ENCODE measurements at regions not wholly inside any gene's neighbourhood (a gene's known extent, or its start where the extent isn't known, plus 50 kb on each side); places are given as distances from the start of the nearest gene placed in this dataset.

GRCh38 chr3:160126761-160127160 lies 98.5 kb upstream of the C3orf80 start:
- FAIRE-seq (no peak), DNase-seq (ENCODE audit: low spot score) (no peak), ATAC-seq (no peak)
- Histone ChIP-seq H3K79me2 (ENCODE audit: insufficient read depth, low read length) (no peaks in the 10 kb centered on the region), H3K9me3 (ENCODE audit: low read length) (no peaks in the 10 kb centered on the region), H3K27me3 (ENCODE audit: control insufficient read depth in 1 of 2, insufficient read depth in 2 of 2, low read length in 2 of 2) (no peaks in the 10 kb centered on the region), H2AFZ (ENCODE audit: low read length) (no peak overlapping the region), H3K36me3 (replicated peaks in 1 of 2; ENCODE audit: control insufficient read depth in 1 of 2, insufficient read depth in 2 of 2, low read length in 2 of 2) (no peaks in the 10 kb centered on the region), H4K20me1 (ENCODE audit: insufficient read depth, low read length) (no peaks in the 10 kb centered on the region), H3K27ac (ENCODE audit: extremely low read length, insufficient read depth, low read length) (no peak overlapping the region), H3K4me2 (ENCODE audit: low read depth, low read length) (no peak overlapping the region), H3K4me1 (ENCODE audit: insufficient read depth, low read length) (no peaks in the 10 kb centered on the region), H3K4me3 (replicated peaks in 1 of 3; ENCODE audit: insufficient read depth in 1 of 3, low read depth in 2 of 3, low read length in 3 of 3) (no peak overlapping the region), H3K9ac (ENCODE audit: insufficient read depth, low read depth, low read length) (no peak overlapping the region)
- 74% methylated on average over 4 of the region's 4 CpGs for WGBS (ENCODE audit: low lambda C conversion rate)
- BruUV-seq (replicated peaks): no TSS peak
- in situ Hi-C loops (cut with HindIII; ENCODE audit: extremely low pct_ligation_motif_present, low pct_unique_long_range_greater_than_20kb) (no loop called here), intact Hi-C loops (cut with micrococcal nuclease; ENCODE audit: unreplicated experiment) (no loop called here)
- CTCF ChIA-PET (ENCODE audit: low intra/inter-chr PET ratio, low total read pairs): no interaction called here
- POLR2A ChIA-PET: no interaction called here
- TF ChIP-seq E2F2 (CRISPR knock-in tag; IDR thresholded peaks at IDR 0.05; ENCODE audit: borderline replicate concordance): no peak
- no peak for TF ChIP-seq ZFP82 (CRISPR knock-in tag; IDR thresholded peaks at IDR 0.05; ENCODE audit: borderline replicate concordance)
- no peak for TF ChIP-seq PLRG1 (conservative IDR thresholded peaks at IDR 0.05)
- TF ChIP-seq TBP (CRISPR knock-in tag; IDR thresholded peaks at IDR 0.05): no peak
- no peak for TF ChIP-seq SMAD3 (CRISPR knock-in tag; IDR thresholded peaks at IDR 0.05)
- TF ChIP-seq CENPT (CRISPR knock-in tag; IDR thresholded peaks at IDR 0.05; ENCODE audit: low read depth): no peak
- TF ChIP-seq FOXP4 (CRISPR knock-in tag; IDR thresholded peaks at IDR 0.05): no peak
- no peak for TF ChIP-seq SCMH1 (CRISPR knock-in tag; IDR thresholded peaks at IDR 0.05; ENCODE audit: borderline replicate concordance)
- TF ChIP-seq KDM2A (CRISPR knock-in tag; IDR thresholded peaks at IDR 0.05; ENCODE audit: borderline replicate concordance, low read depth): no peak
- TF ChIP-seq SETDB1 (CRISPR knock-in tag; IDR thresholded peaks at IDR 0.05; ENCODE audit: borderline replicate concordance): no peak
- no peak for TF ChIP-seq CBX1 (IDR thresholded peaks at IDR 0.05; ENCODE audit: low read depth)
- TF ChIP-seq HOMEZ (CRISPR knock-in tag; IDR thresholded peaks at IDR 0.05; ENCODE audit: low read depth): no peak
- TF ChIP-seq, protein P1, sequence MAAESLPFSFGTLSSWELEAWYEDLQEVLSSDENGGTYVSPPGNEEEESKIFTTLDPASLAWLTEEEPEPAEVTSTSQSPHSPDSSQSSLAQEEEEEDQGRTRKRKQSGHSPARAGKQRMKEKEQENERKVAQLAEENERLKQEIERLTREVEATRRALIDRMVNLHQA (CRISPR knock-in tag; IDR thresholded peaks at IDR 0.05): no peak
- TF ChIP-seq, protein P2, sequence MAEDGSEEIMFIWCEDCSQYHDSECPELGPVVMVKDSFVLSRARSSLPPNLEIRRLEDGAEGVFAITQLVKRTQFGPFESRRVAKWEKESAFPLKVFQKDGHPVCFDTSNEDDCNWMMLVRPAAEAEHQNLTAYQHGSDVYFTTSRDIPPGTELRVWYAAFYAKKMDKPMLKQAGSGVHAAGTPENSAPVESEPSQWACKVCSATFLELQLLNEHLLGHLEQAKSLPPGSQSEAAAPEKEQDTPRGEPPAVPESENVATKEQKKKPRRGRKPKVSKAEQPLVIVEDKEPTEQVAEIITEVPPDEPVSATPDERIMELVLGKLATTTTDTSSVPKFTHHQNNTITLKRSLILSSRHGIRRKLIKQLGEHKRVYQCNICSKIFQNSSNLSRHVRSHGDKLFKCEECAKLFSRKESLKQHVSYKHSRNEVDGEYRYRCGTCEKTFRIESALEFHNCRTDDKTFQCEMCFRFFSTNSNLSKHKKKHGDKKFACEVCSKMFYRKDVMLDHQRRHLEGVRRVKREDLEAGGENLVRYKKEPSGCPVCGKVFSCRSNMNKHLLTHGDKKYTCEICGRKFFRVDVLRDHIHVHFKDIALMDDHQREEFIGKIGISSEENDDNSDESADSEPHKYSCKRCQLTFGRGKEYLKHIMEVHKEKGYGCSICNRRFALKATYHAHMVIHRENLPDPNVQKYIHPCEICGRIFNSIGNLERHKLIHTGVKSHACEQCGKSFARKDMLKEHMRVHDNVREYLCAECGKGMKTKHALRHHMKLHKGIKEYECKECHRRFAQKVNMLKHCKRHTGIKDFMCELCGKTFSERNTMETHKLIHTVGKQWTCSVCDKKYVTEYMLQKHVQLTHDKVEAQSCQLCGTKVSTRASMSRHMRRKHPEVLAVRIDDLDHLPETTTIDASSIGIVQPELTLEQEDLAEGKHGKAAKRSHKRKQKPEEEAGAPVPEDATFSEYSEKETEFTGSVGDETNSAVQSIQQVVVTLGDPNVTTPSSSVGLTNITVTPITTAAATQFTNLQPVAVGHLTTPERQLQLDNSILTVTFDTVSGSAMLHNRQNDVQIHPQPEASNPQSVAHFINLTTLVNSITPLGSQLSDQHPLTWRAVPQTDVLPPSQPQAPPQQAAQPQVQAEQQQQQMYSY (CRISPR knock-in tag; IDR thresholded peaks at IDR 0.05): no peak
- TF ChIP-seq ZBTB3 (CRISPR knock-in tag; IDR thresholded peaks at IDR 0.05; ENCODE audit: borderline replicate concordance, low read depth): no peak
- TF ChIP-seq SRSF4 (IDR thresholded peaks at IDR 0.05; ENCODE audit: low read depth, low read length, poor library complexity, severe bottlenecking): no peak
- TF ChIP-seq FOXA1 (IDR thresholded peaks at IDR 0.05): no peak
- TF ChIP-seq FOXA1 (CRISPR knock-in tag; IDR thresholded peaks at IDR 0.05): no peak
- no peak for TF ChIP-seq EZH2 (conservative IDR thresholded peaks at IDR 0.05; ENCODE audit: low read depth, low read length)
